ENCODE measurements at regions not wholly inside any gene's neighbourhood (a gene's known extent, or its start where the extent isn't known, plus 50 kb on each side); places are given as distances from the start of the nearest gene placed in this dataset.

DNA sequence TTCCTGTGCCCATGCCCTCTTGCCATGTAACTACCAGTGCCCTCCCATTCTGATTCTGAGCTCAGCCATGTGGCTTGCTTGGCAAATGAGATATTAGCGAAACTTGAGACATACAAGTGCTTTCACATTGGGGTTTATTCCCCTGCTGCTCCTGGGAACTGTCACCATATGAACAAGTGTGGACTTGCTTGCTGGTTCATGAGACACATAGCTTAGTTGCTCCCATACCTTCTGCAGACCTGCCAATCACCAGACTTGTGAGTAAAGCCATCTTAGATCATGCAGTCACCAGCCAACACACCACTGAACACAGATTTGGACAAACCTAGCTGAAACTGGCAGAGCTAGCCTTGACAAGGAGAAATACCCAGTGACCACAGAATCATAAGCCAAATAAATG lies 155.1 kb downstream of the SS18 start:
- Histone ChIP-seq H3K4me2 (ENCODE audit: control insufficient read depth, extremely low read depth, insufficient read depth, low read depth, low read length) (no peak overlapping the region), H3K4me3 (ENCODE audit: control insufficient read depth in 2 of 3, extremely low read depth in 1 of 3, insufficient read depth in 2 of 3, low read depth in 1 of 3, low read length in 3 of 3) (no peak overlapping the region), H3K9ac (ENCODE audit: control insufficient read depth, extremely low read depth, insufficient read depth, low read length) (no peak overlapping the region), H3K27ac (ENCODE audit: control insufficient read depth, insufficient read depth, low read length) (no peak overlapping the region), H4K20me1 (ENCODE audit: control insufficient read depth, extremely low read depth, insufficient read depth, low read length) (no peaks in the 10 kb centered on the region), H2AFZ (ENCODE audit: control insufficient read depth, low read length) (no peak overlapping the region), H3K79me2 (ENCODE audit: control insufficient read depth, insufficient read depth, low read length) (no peaks in the 10 kb centered on the region), H3K4me1 (ENCODE audit: control insufficient read depth, extremely low read depth, insufficient read depth, low read length) (no peaks in the 10 kb centered on the region), H3K9me3 (ENCODE audit: control insufficient read depth, low read depth, low read length) (no peaks in the 10 kb centered on the region), H3K27me3 (ENCODE audit: control insufficient read depth, extremely low read depth, insufficient read depth, low read length) (no peaks in the 10 kb centered on the region), H3K9me1 (ENCODE audit: control insufficient read depth, extremely low read depth, insufficient read depth, low read length) (no peaks in the 10 kb centered on the region), H3K36me3 (ENCODE audit: control insufficient read depth in 2 of 2, extremely low read depth in 1 of 2, insufficient read depth in 2 of 2, low read length in 2 of 2) (no peaks in the 10 kb centered on the region)
- DNase-seq (ENCODE audit: low read depth, low spot score) (no peak), FAIRE-seq (no peak)
- TF ChIP-seq CTCF (optimal IDR thresholded peaks at IDR 0.05 in 1 of 3, IDR thresholded peaks at IDR 0.05 in 1 of 3, conservative IDR thresholded peaks at IDR 0.05 in 1 of 3; ENCODE audit: extremely low read depth in 1 of 3, insufficient read depth in 2 of 3, low read length in 3 of 3) = no peak
- no peak for TF ChIP-seq EZH2 (IDR thresholded peaks at IDR 0.05; ENCODE audit: low read length)
- dilution Hi-C loops (cut with MboI; ENCODE audit: extremely low pct_ligation_motif_present, low sequenced_read_pairs) = no loop called here

DNA sequence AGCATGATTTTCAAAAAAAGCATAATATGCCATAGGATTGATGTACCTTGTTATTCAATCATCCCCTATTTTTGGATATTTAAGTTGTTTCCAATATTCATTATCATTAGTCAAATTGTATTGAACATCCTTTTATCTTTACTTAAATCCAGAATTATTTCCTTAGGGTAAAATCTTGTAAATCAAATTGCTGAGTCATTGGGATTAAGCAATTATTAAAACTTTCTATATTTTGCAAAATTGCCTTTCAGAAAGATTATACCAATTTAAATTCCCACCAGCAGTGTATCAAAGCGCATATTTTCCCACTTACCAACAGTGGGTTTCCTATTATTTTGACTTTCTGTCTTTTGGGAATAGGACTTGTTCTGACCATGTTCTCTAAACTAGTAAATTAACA lies 159.3 kb downstream of the SS18 start:
- H3K4me1 ChIP-seq (ENCODE audit: control insufficient read depth, extremely low read depth, insufficient read depth, low read length) = no peaks in the 10 kb centered on the region
- H3K4me3 ChIP-seq (ENCODE audit: control insufficient read depth in 2 of 3, extremely low read depth in 1 of 3, insufficient read depth in 2 of 3, low read depth in 1 of 3, low read length in 3 of 3) = no peak overlapping the region
- no peak overlapping the region for H3K4me2 ChIP-seq (ENCODE audit: control insufficient read depth, extremely low read depth, insufficient read depth, low read depth, low read length)
- no peaks in the 10 kb centered on the region for H4K20me1 ChIP-seq (ENCODE audit: control insufficient read depth, extremely low read depth, insufficient read depth, low read length)
- FAIRE-seq (no peak), DNase-seq (ENCODE audit: low read depth, low spot score) (no peak)
- no peaks in the 10 kb centered on the region for H3K9me1 ChIP-seq (ENCODE audit: control insufficient read depth, extremely low read depth, insufficient read depth, low read length)
- no peak overlapping the region for H3K9ac ChIP-seq (ENCODE audit: control insufficient read depth, extremely low read depth, insufficient read depth, low read length)
- H3K27me3 ChIP-seq (ENCODE audit: control insufficient read depth, extremely low read depth, insufficient read depth, low read length) = no peaks in the 10 kb centered on the region
- no peaks in the 10 kb centered on the region for H3K9me3 ChIP-seq (ENCODE audit: control insufficient read depth, low read depth, low read length)
- TF ChIP-seq EZH2 (IDR thresholded peaks at IDR 0.05; ENCODE audit: low read length) (no peak), CTCF (optimal IDR thresholded peaks at IDR 0.05 in 1 of 3, IDR thresholded peaks at IDR 0.05 in 1 of 3, conservative IDR thresholded peaks at IDR 0.05 in 1 of 3; ENCODE audit: extremely low read depth in 1 of 3, insufficient read depth in 2 of 3, low read length in 3 of 3) (no peak)
- dilution Hi-C loops (cut with MboI; ENCODE audit: extremely low pct_ligation_motif_present, low sequenced_read_pairs) = no loop called here
- H3K27ac ChIP-seq (ENCODE audit: control insufficient read depth, insufficient read depth, low read length) = no peak overlapping the region
- H3K79me2 ChIP-seq (ENCODE audit: control insufficient read depth, insufficient read depth, low read length) = no peaks in the 10 kb centered on the region
- H2AFZ ChIP-seq (ENCODE audit: control insufficient read depth, low read length) = no peak overlapping the region
- no peaks in the 10 kb centered on the region for H3K36me3 ChIP-seq (ENCODE audit: control insufficient read depth in 2 of 2, extremely low read depth in 1 of 2, insufficient read depth in 2 of 2, low read length in 2 of 2)

All from keratinocyte (primary cell).